Sigmoid colon (tissue), 6 donors: ENCODE measurements at regions not wholly inside any gene's neighbourhood (a gene's known extent, or its start where the extent isn't known, plus 50 kb on each side); places are given as distances from the start of the nearest gene placed in this dataset.

Source experiments
- DNase-seq: peaks from one replicate; pipeline ENCODE4 v3.0.0-alpha.2; 2019
- H3K27ac ChIP-seq, 4 donors: fragments of 200-600 bp; sonication (generic); one replicate each; pipeline ENCODE4 v1.5.1; 2016 to 2019; ENCODE audit warnings: mild to moderate bottlenecking in 1 of 4
- H3K27me3 ChIP-seq, 3 donors: fragments of 200-600 bp; sonication (generic); one replicate each; pipeline ENCODE4 v1.5.1; 2019; ENCODE audit warnings: mild to moderate bottlenecking in 1 of 3
- H3K36me3 ChIP-seq, 4 donors: fragments of 200-600 bp; sonication (generic); one replicate each; pipeline ENCODE4 v1.5.1; 2016 to 2019
- H3K4me1 ChIP-seq, 4 donors: fragments of 200-600 bp; sonication (generic); one replicate each; pipeline ENCODE4 v1.5.1; 2017 to 2019
- H3K4me3 ChIP-seq, 4 donors: fragments of 200-600 bp; sonication (generic); one replicate each; pipeline ENCODE4 v1.5.1; 2017 to 2019; ENCODE audit warnings: mild to moderate bottlenecking in 2 of 4, moderate library complexity in 1 of 4
- H3K9me3 ChIP-seq, 4 donors: fragments of 200-600 bp in 3 of 4; sonication (generic) in 3 of 4; one replicate each; pipeline versions ENCODE4 v1.5.1 to v1.6.1; 2013 to 2019
- EP300 ChIP-seq, 4 donors: sonication (generic); formaldehyde crosslinking; IDR thresholded peaks; one replicate each; pipeline ENCODE4 v1.6.1; 2017; ENCODE audit warnings: antibody characterized with exemption in 4 of 4
- POLR2A ChIP-seq, 2 donors: fragments of 450-650 bp; IDR thresholded peaks; one replicate each; pipeline ENCODE4 v1.6.1; 2016; ENCODE audit warnings: antibody characterized with exemption in 2 of 2, mild to moderate bottlenecking in 2 of 2, moderate library complexity in 2 of 2
- POLR2AphosphoS5 ChIP-seq, 4 donors: sonication (generic); formaldehyde crosslinking; IDR thresholded peaks; one replicate each; pipeline ENCODE4 v1.6.1; 2017; ENCODE audit warnings: antibody characterized with exemption in 4 of 4
- WGBS, 2 donors: extraction: QIAGEN DNeasy Blood & Tissue Kit; methylation state at CpG; one replicate each; pipeline ENCODE4 v1.1.7; 2013; 5-methylcytosine and 5-hydroxymethylcytosine counted together
- intact Hi-C: fragments of 100-400 bp; cut with DNase I; formaldehyde crosslinking; loops from one replicate; pipeline ENCODE4 v1.15.1; 2023
- TF ChIP-seq, protein P1 (sequence below), 4 experiments: fragments of 450-650 bp in 3 of 4; fragments of 200-600 bp in 1 of 4; IDR thresholded peaks; one replicate each; pipeline ENCODE4 v1.5.1; 2016 to 2019; ENCODE audit warnings: antibody characterized with exemption in 4 of 4, mild to moderate bottlenecking in 3 of 4, moderate library complexity in 2 of 4
- donor health status: healthy with polysubstance abuse.
- donor health status: healthy.

GRCh38 chr11:69573761-69574607 lies 67.0 kb upstream of the CCND1 start:
- H3K27me3 ChIP-seq: no peaks in the 10 kb centered on the region
- no peak for TF ChIP-seq POLR2AphosphoS5 (IDR thresholded peaks at IDR 0.05)
- TF ChIP-seq, protein P1, sequence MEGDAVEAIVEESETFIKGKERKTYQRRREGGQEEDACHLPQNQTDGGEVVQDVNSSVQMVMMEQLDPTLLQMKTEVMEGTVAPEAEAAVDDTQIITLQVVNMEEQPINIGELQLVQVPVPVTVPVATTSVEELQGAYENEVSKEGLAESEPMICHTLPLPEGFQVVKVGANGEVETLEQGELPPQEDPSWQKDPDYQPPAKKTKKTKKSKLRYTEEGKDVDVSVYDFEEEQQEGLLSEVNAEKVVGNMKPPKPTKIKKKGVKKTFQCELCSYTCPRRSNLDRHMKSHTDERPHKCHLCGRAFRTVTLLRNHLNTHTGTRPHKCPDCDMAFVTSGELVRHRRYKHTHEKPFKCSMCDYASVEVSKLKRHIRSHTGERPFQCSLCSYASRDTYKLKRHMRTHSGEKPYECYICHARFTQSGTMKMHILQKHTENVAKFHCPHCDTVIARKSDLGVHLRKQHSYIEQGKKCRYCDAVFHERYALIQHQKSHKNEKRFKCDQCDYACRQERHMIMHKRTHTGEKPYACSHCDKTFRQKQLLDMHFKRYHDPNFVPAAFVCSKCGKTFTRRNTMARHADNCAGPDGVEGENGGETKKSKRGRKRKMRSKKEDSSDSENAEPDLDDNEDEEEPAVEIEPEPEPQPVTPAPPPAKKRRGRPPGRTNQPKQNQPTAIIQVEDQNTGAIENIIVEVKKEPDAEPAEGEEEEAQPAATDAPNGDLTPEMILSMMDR (IDR thresholded peaks at IDR 0.05): no peak
- TF ChIP-seq EP300 (IDR thresholded peaks at IDR 0.05): no peak
- TF ChIP-seq POLR2A (IDR thresholded peaks at IDR 0.05): no peak
- no peaks in the 10 kb centered on the region for H3K36me3 ChIP-seq
- no peak for DNase-seq
- no peaks in the 10 kb centered on the region for H3K4me1 ChIP-seq
- H3K4me3 ChIP-seq: no peak overlapping the region
- intact Hi-C loops: no loop called here
- H3K27ac ChIP-seq: no peak overlapping the region
- 82 to 88% methylated on average over 13 of the region's 13 CpGs for WGBS, 2 donors
- H3K9me3 ChIP-seq: no peaks in the 10 kb centered on the region

DNA sequence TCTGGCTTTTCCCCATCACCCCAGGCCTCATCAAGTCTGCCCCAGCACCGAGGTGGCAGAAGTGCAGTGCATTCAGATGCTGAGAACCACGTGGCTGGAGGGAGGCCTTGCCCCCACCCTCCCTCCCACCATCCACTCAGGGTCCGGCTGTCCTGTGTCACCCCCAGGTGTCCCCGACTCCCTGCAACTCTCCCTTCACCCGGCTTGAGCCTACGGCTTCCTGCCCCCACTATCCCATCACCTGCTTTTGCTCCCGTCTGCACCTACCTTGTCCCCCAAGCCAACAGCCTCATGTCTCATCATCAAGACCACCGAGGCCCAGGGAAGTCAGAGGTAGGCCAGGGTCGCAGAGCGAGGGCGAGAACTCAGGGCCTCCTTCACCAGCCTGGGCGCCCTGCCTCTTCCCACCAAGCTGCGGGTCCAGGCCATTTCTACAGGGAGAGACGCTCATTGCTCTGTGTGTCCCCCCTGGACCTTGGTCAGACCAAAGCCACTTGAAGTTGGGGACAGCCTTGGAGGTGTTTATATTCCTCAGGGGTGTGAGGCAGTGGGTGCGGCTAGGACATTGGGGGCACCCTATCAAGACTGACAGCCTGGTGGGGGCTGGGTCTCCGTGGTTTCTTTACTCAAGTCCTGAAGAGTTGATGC lies 66.2 kb upstream of the CCND1 start:
- intact Hi-C loops: no loop called here
- no peaks in the 10 kb centered on the region for H3K9me3 ChIP-seq
- no peaks in the 10 kb centered on the region for H3K36me3 ChIP-seq
- H3K4me1 ChIP-seq: no peaks in the 10 kb centered on the region
- H3K27ac ChIP-seq: no peak overlapping the region
- 88 to 90% methylated on average over 16 of the region's 16 CpGs for WGBS, 2 donors
- no peak overlapping the region for H3K4me3 ChIP-seq
- TF ChIP-seq EP300 (IDR thresholded peaks at IDR 0.05): no peak
- no peak for TF ChIP-seq POLR2AphosphoS5 (IDR thresholded peaks at IDR 0.05)
- TF ChIP-seq, protein P1 (IDR thresholded peaks at IDR 0.05): no peak
- TF ChIP-seq POLR2A (IDR thresholded peaks at IDR 0.05): no peak
- no peaks in the 10 kb centered on the region for H3K27me3 ChIP-seq
- no peak for DNase-seq

GRCh38 chr11:69575296-69576068 lies 65.5 kb upstream of the CCND1 start:
- 62 to 80% methylated on average over 14 of the region's 14 CpGs for WGBS, 2 donors
- Histone ChIP-seq H3K4me1 (no peaks in the 10 kb centered on the region), H3K27me3 (no peaks in the 10 kb centered on the region), H3K27ac (no peak overlapping the region), H3K36me3 (no peaks in the 10 kb centered on the region), H3K9me3 (no peaks in the 10 kb centered on the region), H3K4me3 (no peak overlapping the region)
- no peak for TF ChIP-seq EP300 (IDR thresholded peaks at IDR 0.05)
- no peak for TF ChIP-seq POLR2AphosphoS5 (IDR thresholded peaks at IDR 0.05)
- TF ChIP-seq, protein P1 (IDR thresholded peaks at IDR 0.05): no peak
- TF ChIP-seq POLR2A (IDR thresholded peaks at IDR 0.05): no peak
- intact Hi-C loops: no loop called here
- no peak for DNase-seq

GRCh38 chr11:69576069-69576782 lies 64.7 kb upstream of the CCND1 start:
- intact Hi-C loops: no loop called here
- peak; percentile 53 for DNase-seq
- no peak overlapping the region for H3K27ac ChIP-seq
- no peak overlapping the region for H3K4me3 ChIP-seq
- TF ChIP-seq POLR2A (IDR thresholded peaks at IDR 0.05): no peak
- TF ChIP-seq, protein P1 (IDR thresholded peaks at IDR 0.05): no peak
- no peak for TF ChIP-seq EP300 (IDR thresholded peaks at IDR 0.05)
- H3K36me3 ChIP-seq: no peaks in the 10 kb centered on the region
- no peaks in the 10 kb centered on the region for H3K4me1 ChIP-seq
- no peaks in the 10 kb centered on the region for H3K27me3 ChIP-seq
- WGBS, 2 donors: 48 to 65% methylated on average over 10 of the region's 10 CpGs
- no peaks in the 10 kb centered on the region for H3K9me3 ChIP-seq
